ENCODE measurements at regions not wholly inside any gene's neighbourhood (a gene's known extent, or its start where the extent isn't known, plus 50 kb on each side); places are given as distances from the start of the nearest gene placed in this dataset.

DNA sequence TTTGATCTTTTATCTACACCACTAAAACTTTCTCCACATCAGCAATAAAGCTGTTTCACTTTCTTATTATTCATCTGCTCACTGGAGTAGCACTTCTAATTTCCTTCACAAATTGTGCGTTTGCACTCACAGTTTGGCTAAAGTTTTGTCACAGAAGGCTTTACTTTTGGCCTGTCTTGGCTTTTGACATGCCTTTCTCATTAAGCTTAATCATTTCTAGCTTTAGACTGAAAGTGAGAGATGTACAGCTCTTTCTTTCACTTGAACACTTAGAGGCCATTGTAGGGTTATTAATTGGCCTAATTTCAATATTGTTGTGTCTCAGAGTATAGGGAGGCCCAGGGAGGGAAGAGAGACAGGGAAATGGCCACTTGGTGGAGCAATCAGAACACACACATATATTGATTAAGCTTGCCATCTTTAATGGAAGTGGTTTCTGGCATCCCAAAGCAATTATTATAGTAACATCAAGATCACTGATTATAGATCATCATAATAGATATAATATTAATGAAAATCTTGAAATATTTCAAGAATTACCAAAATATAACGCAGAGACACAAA lies 512.5 kb downstream of the ETV1 start:
- Histone ChIP-seq H3K27ac (no peak overlapping the region), H3K27me3 (no peaks in the 10 kb centered on the region), H3K36me3 (no peaks in the 10 kb centered on the region), H3K9me3 (no peaks in the 10 kb centered on the region), H3K4me1 (no peaks in the 10 kb centered on the region), H3K4me3 (no peak overlapping the region)
- intact Hi-C loops (cut with DNase I; ENCODE audit: low total_unique reads) = no loop called here
- DNase-seq = no peak
- TF ChIP-seq, protein P1, sequence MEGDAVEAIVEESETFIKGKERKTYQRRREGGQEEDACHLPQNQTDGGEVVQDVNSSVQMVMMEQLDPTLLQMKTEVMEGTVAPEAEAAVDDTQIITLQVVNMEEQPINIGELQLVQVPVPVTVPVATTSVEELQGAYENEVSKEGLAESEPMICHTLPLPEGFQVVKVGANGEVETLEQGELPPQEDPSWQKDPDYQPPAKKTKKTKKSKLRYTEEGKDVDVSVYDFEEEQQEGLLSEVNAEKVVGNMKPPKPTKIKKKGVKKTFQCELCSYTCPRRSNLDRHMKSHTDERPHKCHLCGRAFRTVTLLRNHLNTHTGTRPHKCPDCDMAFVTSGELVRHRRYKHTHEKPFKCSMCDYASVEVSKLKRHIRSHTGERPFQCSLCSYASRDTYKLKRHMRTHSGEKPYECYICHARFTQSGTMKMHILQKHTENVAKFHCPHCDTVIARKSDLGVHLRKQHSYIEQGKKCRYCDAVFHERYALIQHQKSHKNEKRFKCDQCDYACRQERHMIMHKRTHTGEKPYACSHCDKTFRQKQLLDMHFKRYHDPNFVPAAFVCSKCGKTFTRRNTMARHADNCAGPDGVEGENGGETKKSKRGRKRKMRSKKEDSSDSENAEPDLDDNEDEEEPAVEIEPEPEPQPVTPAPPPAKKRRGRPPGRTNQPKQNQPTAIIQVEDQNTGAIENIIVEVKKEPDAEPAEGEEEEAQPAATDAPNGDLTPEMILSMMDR (IDR thresholded peaks at IDR 0.05) = no peak

DNA sequence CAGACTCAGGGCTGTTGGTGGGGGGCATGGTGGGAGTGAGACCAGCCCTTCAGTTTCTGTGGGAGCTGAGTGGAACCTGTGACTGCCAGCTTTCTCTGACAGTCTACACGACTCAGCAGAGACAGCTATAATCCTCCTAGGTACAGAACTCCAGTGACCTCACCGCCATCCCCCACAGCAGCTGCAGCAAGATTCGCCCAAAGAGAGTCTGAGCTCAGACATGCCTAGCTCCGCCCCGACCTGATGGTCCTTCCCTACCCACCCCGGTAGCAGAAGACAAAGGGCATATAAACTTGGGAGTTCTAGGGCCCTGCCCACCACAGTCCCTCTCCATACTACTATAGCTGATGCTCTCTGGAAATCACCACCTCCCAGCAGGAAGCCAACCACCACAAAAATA lies 500.1 kb downstream of the ETV1 start:
- no peak overlapping the region for H3K4me3 ChIP-seq
- H3K9me3 ChIP-seq = peaks cover 0 to 3% (median 0%) of the 10 kb centered on the region in 3 donors
- no peaks in the 10 kb centered on the region for H3K36me3 ChIP-seq
- intact Hi-C loops (cut with DNase I; ENCODE audit: low total_unique reads) = no loop called here
- DNase-seq = no peak
- H3K4me1 ChIP-seq = no peaks in the 10 kb centered on the region
- TF ChIP-seq, protein P1 (IDR thresholded peaks at IDR 0.05) = no peak
- H3K27ac ChIP-seq = no peak overlapping the region
- no peaks in the 10 kb centered on the region for H3K27me3 ChIP-seq

DNA sequence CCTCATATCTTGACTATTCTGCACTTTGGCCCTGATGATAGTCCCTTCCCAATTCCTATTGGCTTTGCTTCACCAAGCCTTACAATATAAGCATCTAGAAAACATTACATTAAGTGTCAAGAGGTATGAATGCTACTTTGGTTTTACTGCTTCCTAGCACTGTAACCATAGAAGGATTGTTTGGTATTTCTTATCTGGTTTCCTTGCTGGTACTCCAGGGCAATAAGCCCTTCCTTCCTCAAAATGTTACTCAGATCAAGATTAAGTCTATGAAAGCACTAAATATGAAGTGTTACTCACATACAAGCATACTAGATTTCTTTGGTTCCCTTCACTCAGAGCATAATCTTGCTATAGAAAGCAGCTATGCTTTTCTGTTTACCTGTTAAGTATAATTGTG lies 492.5 kb downstream of the ETV1 start:
- Histone ChIP-seq H3K36me3 (no peaks in the 10 kb centered on the region), H3K9me3 (no peaks in the 10 kb centered on the region), H3K4me1 (no peaks in the 10 kb centered on the region), H3K27me3 (no peaks in the 10 kb centered on the region), H3K4me3 (no peak overlapping the region), H3K27ac (no peak overlapping the region)
- TF ChIP-seq, protein P1 (IDR thresholded peaks at IDR 0.05) = no peak
- intact Hi-C loops (cut with DNase I; ENCODE audit: low total_unique reads) = no loop called here
- DNase-seq = no peak

DNA sequence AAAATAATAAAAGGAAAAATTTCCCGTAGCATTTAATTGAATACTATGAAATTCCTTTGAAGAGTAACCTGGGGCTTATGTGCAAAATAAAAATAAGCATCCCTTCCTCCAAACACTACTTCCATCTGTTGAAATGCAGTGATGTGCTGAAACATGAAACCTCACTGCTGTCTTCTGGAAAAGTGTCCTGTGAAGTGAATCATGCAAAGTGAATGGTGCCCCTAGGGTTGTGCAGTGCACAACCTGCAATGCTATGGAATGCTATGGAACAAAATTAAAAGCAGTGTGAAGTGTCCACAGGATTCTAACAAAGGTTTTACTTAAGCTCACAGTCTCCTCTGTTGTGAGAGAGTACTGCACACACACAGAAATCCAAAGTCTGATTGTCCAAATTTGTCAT lies 480.9 kb downstream of the ETV1 start:
- intact Hi-C loops (cut with DNase I; ENCODE audit: low total_unique reads) = no loop called here
- DNase-seq = no peak
- TF ChIP-seq, protein P1 (IDR thresholded peaks at IDR 0.05) = no peak
- Histone ChIP-seq H3K36me3 (no peaks in the 10 kb centered on the region), H3K9me3 (no peaks in the 10 kb centered on the region), H3K4me3 (no peak overlapping the region), H3K4me1 (no peaks in the 10 kb centered on the region), H3K27ac (no peak overlapping the region), H3K27me3 (no peaks in the 10 kb centered on the region)

DNA sequence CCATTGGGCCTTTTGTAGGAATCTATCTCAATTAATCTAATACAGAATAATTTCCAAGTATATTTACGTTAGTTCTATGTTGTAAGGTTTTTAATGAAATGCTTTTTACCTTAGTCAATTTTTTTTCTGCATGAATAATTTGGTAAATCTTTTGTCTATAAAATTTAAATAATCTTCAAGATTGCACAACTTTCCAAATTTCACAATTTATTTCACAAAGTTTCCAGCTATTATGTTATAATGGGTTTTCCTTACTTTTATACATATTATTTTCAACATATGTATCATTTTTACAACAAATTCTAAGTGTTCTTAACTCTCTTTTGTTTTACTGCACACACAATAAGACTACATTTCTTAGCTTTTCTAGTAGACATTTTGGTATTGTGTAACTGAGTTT lies 470.7 kb downstream of the ETV1 start:
- intact Hi-C loops (cut with DNase I; ENCODE audit: low total_unique reads) = no loop called here
- no peak overlapping the region for H3K27ac ChIP-seq
- no peak for DNase-seq
- no peak overlapping the region for H3K4me3 ChIP-seq
- H3K9me3 ChIP-seq = no peaks in the 10 kb centered on the region
- H3K36me3 ChIP-seq = no peaks in the 10 kb centered on the region
- TF ChIP-seq, protein P1 (IDR thresholded peaks at IDR 0.05) = no peak
- no peaks in the 10 kb centered on the region for H3K27me3 ChIP-seq
- H3K4me1 ChIP-seq = peaks cover 0 to 4% (median 0%) of the 10 kb centered on the region in 4 donors

DNA sequence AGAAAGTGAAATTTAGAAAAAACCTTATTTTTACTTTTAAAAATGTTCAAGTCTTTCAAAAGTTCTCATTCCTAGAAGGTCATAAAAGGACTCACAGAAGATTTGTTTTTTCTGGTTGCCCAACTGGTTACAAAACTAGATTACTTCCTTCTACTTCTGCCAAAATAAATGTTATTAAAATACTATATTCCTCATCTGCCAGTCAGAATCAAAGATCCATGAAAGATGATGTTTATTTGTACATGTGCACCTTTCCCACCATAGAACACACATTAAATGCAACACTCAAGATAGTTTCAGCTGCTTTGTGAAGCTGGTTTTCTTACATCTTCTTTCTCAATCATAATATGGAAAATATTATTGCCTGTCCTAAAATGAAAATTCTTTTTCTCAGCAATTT lies 465.4 kb downstream of the ETV1 start:
- Histone ChIP-seq H3K27ac (no peak overlapping the region), H3K27me3 (no peaks in the 10 kb centered on the region), H3K4me1 (peaks cover 0 to 4% (median 0%) of the 10 kb centered on the region in 4 donors), H3K36me3 (no peaks in the 10 kb centered on the region), H3K9me3 (no peaks in the 10 kb centered on the region), H3K4me3 (no peak overlapping the region)
- no peak for DNase-seq
- intact Hi-C loops (cut with DNase I; ENCODE audit: low total_unique reads) = no loop called here
- TF ChIP-seq, protein P1 (IDR thresholded peaks at IDR 0.05) = no peak
